ENCODE measurements at regions not wholly inside any gene's neighbourhood (a gene's known extent, or its start where the extent isn't known, plus 50 kb on each side); places are given as distances from the start of the nearest gene placed in this dataset.

DNA sequence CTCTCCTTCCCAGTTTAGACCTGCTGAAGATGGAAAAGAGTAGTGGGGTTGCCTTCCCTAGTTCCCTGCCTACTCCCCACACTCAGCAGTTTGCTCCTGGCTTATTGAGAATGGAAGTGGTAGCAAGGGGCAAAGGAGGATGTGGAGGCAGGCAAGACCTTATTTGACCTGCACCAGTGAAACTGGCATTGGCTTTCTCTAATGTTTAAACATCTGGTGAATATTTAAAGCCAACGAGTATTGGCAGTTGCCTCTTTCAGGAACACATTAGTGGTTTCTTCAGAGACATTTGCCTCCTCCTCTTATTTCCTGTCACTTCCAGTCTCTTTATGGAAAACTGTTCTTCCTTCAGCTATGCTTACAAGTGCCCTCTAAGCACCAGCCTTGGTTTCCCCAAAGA lies 62.4 kb upstream of the VAV3 start:
- DNase-seq (ENCODE audit: low read depth in 1 of 2, low spot score in 2 of 2) (no peak), FAIRE-seq (no peak)
- Histone ChIP-seq H3K4me2 (ENCODE audit: insufficient read depth in 1 of 2, low read depth in 2 of 2, low read length in 2 of 2) (no peak overlapping the region), H2BK20ac (ENCODE audit: low read length) (no peak overlapping the region), H4K5ac (ENCODE audit: insufficient read length, low read depth, low read length) (no peak overlapping the region), H4K91ac (replicated peaks; ENCODE audit: insufficient read length, low read length) (no peak overlapping the region), H3K36me3 (ENCODE audit: control insufficient read depth in 2 of 4, insufficient read depth in 4 of 4, low read length in 3 of 4) (no peaks in the 10 kb centered on the region), H3K14ac (ENCODE audit: insufficient read length) (no peak overlapping the region), H3K79me1 (ENCODE audit: low read depth, low read length) (no peaks in the 10 kb centered on the region), H2BK120ac (replicated peaks; ENCODE audit: low read depth, low read length) (no peak overlapping the region), H4K8ac (ENCODE audit: extremely low read depth, insufficient read depth, low read length) (no peak overlapping the region), H4K20me1 (replicated peaks in 1 of 2; ENCODE audit: control insufficient read depth in 1 of 2, insufficient read depth in 2 of 2, low read length in 2 of 2) (no peaks in the 10 kb centered on the region), H3K9me3 (ENCODE audit: insufficient read depth in 2 of 2, low read depth in 1 of 2, low read length in 1 of 2) (no peaks in the 10 kb centered on the region), H3K56ac (replicated peaks; ENCODE audit: insufficient read length, low read depth, low read length) (no peak overlapping the region), H3K23ac (ENCODE audit: insufficient read length) (no peak overlapping the region), H3K27me3 (replicated peaks in 1 of 4; ENCODE audit: control insufficient read depth in 3 of 4, extremely low read depth in 1 of 4, insufficient read depth in 3 of 4, low read length in 3 of 4) (no peaks in the 10 kb centered on the region; a peak in 1 of 7 replicates), H2AK5ac (ENCODE audit: low read depth, low read length) (no peak overlapping the region), H3K9ac (replicated peaks in 1 of 4; ENCODE audit: extremely low read depth in 1 of 4, low read depth in 3 of 4, low read length in 3 of 4) (no peak overlapping the region), H3K18ac (ENCODE audit: extremely low read depth, low read length) (no peak overlapping the region), H3K4me1 (replicated peaks in 1 of 4; ENCODE audit: control insufficient read depth in 3 of 4, insufficient read depth in 4 of 4, low read length in 3 of 4) (no peaks in the 10 kb centered on the region), H3K27ac (ENCODE audit: low read depth, low read length) (no peak overlapping the region), H2BK5ac (ENCODE audit: low read depth, low read length) (no peak overlapping the region), H2BK15ac (ENCODE audit: low read length) (no peak overlapping the region), H3K23me2 (ENCODE audit: low read depth, low read length) (no peaks in the 10 kb centered on the region), H2BK12ac (ENCODE audit: low read depth, low read length) (no peak overlapping the region), H3K4me3 (ENCODE audit: extremely low read depth in 1 of 4, insufficient read depth in 2 of 4, low read depth in 3 of 4, low read length in 4 of 4) (no peak overlapping the region), H3K79me2 (ENCODE audit: control insufficient read depth in 1 of 2, insufficient read depth in 2 of 2, low read length in 2 of 2) (no peaks in the 10 kb centered on the region), H2AFZ (ENCODE audit: low read length) (no peak overlapping the region), H3K4ac (replicated peaks; ENCODE audit: insufficient read length, low read depth, low read length) (no peak overlapping the region)
- ChIA-PET POLR2A (ENCODE audit: partially characterized antibody) (no interaction called here), CTCF (ENCODE audit: partially characterized antibody) (interaction anchor here (1.6 to 1.9 kb wide), 2 partner anchors 9 to 245 kb away, joined by 4 to 6 read pairs; no protein-coding TSS in a partner anchor)
- 76% methylated on average over 1 of the region's 1 CpG; no CpG with 5 or more reads in 1 of the 2 experiments for WGBS, 2 experiments (ENCODE audit: extremely low coverage in 1 of 2, insufficient coverage in 1 of 2, insufficient read length in 1 of 2, insufficient replicate concordance in 2 of 2, low coverage in 1 of 2, low lambda C conversion rate in 2 of 2, missing lambda C conversion rate in 1 of 2)
- TF ChIP-seq MAFK (IDR thresholded peaks at IDR 0.05; ENCODE audit: low read depth, low read length) (no peak), NRF1 (IDR thresholded peaks at IDR 0.05; ENCODE audit: low read depth, low read length) (no peak), CEBPB (IDR thresholded peaks at IDR 0.05; ENCODE audit: low read depth, low read length) (no peak), BCL11A (IDR thresholded peaks at IDR 0.05; ENCODE audit: low read depth in 2 of 2, low read length in 2 of 2) (no peak), EGR1 (IDR thresholded peaks at IDR 0.05; ENCODE audit: borderline replicate concordance, low read depth, low read length) (no peak), HDAC6 (IDR thresholded peaks at IDR 0.05; ENCODE audit: low read depth, low read length) (no peak), BACH1 (IDR thresholded peaks at IDR 0.05; ENCODE audit: low read length) (no peak), CHD2 (IDR thresholded peaks at IDR 0.05; ENCODE audit: low read length) (no peak), SIRT6 (IDR thresholded peaks at IDR 0.05; ENCODE audit: low read length) (no peak), KDM5A (IDR thresholded peaks at IDR 0.05; ENCODE audit: low read length) (no peak), TEAD4 (IDR thresholded peaks at IDR 0.05; ENCODE audit: low read depth, low read length) (no peak)
- TF ChIP-seq, protein P1, sequence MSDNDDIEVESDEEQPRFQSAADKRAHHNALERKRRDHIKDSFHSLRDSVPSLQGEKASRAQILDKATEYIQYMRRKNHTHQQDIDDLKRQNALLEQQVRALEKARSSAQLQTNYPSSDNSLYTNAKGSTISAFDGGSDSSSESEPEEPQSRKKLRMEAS (IDR thresholded peaks at IDR 0.05), result no peak
- TF ChIP-seq, protein P2, sequence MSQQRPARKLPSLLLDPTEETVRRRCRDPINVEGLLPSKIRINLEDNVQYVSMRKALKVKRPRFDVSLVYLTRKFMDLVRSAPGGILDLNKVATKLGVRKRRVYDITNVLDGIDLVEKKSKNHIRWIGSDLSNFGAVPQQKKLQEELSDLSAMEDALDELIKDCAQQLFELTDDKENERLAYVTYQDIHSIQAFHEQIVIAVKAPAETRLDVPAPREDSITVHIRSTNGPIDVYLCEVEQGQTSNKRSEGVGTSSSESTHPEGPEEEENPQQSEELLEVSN (IDR thresholded peaks at IDR 0.05), result no peak
